Tibial nerve (tissue), 3 donors: ENCODE measurements at regions not wholly inside any gene's neighbourhood (a gene's known extent, or its start where the extent isn't known, plus 50 kb on each side); places are given as distances from the start of the nearest gene placed in this dataset.

Experiments
- CTCF ChIP-seq, 5 experiments: fragments of 200-600 bp in 3 of 5; fragments of 450-650 bp in 2 of 5; sonication (generic) in 3 of 5; IDR thresholded peaks; one replicate each; pipeline ENCODE4 v1.5.1; 2016 to 2019; ENCODE audit warnings: antibody characterized with exemption in 5 of 5, mild to moderate bottlenecking in 3 of 5, moderate library complexity in 2 of 5
- POLR2A ChIP-seq, 2 donors: fragments of 450-650 bp; IDR thresholded peaks; one replicate each; pipeline ENCODE4 v1.6.1; 2017; ENCODE audit warnings: antibody characterized with exemption in 2 of 2, mild to moderate bottlenecking in 2 of 2, moderate library complexity in 2 of 2

GRCh38 chr15:62925875-62926274, 116.7 kb upstream of the TPM1 start:
- TF ChIP-seq CTCF (IDR thresholded peaks at IDR 0.05): no peak
- TF ChIP-seq POLR2A (IDR thresholded peaks at IDR 0.05): no peak
